Ishikawa (cell line): ENCODE measurements at regions not wholly inside any gene's neighbourhood (a gene's known extent, or its start where the extent isn't known, plus 50 kb on each side); places are given as distances from the start of the nearest gene placed in this dataset.

Source experiments
- CEBPB ChIP-seq: IDR thresholded peaks from 2 replicates; pipeline ENCODE4 v1.6.1; 2012
- CREB1 ChIP-seq: IDR thresholded peaks from 2 replicates; pipeline ENCODE4 v1.6.1; 2012; ENCODE audit warnings: low read depth
- EGR1 ChIP-seq: IDR thresholded peaks from 2 replicates; pipeline ENCODE4 v1.6.1; 2012
- EP300 ChIP-seq: IDR thresholded peaks from 2 replicates; pipeline ENCODE4 v1.6.1; 2012; ENCODE audit warnings: borderline replicate concordance
- FOXM1 ChIP-seq: IDR thresholded peaks from 2 replicates; pipeline ENCODE4 v1.6.1; 2012; ENCODE audit warnings: low read depth, borderline replicate concordance
- NFIC ChIP-seq: IDR thresholded peaks from 2 replicates; pipeline ENCODE4 v1.6.1; 2012
- RAD21 ChIP-seq: IDR thresholded peaks from 2 replicates; pipeline ENCODE4 v1.6.1; 2012; ENCODE audit warnings: low read depth
- TAF1 ChIP-seq: IDR thresholded peaks from 2 replicates; pipeline ENCODE4 v1.6.1; 2012; ENCODE audit warnings: low read depth, mild to moderate bottlenecking
- TCF12 ChIP-seq: IDR thresholded peaks from 2 replicates; pipeline ENCODE4 v1.6.1; 2012; ENCODE audit warnings: low read depth
- TEAD4 ChIP-seq: IDR thresholded peaks from 2 replicates; pipeline ENCODE4 v1.6.1; 2012
- USF1 ChIP-seq: IDR thresholded peaks from 2 replicates; pipeline ENCODE4 v1.6.1; 2012
- YY1 ChIP-seq: IDR thresholded peaks from 2 replicates; pipeline ENCODE4 v1.6.1; 2012; ENCODE audit warnings: low read depth
- ZBTB7A ChIP-seq: IDR thresholded peaks from 2 replicates; pipeline ENCODE4 v1.6.1; 2012; ENCODE audit warnings: low read depth
- TF ChIP-seq, protein P1 (sequence below): IDR thresholded peaks from 2 replicates; pipeline ENCODE4 v1.6.1; 2012
- TF ChIP-seq, protein P2 (sequence below): IDR thresholded peaks from 2 replicates; pipeline ENCODE4 v1.6.1; 2012; ENCODE audit warnings: low read depth, mild to moderate bottlenecking

DNA sequence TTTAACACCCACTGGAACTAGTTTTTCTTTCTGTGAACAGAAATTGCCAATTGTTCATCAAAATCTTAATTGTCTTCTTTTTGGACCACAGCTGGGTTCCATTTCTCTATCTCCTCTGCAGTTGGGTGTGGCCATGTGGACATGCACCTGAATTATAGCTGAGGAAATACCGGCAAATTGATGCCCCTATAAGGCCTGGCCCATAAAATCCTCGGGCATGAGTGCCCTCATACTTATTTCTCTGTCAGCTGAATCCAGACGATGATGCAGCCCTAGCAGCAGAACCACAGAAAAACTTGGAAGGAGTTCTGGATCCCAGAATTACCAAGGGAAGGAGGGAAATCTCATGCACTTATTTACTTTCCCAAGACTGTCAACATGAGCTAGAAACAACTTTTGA is 249.0 kb downstream of the CYRIA start:
- TF ChIP-seq, protein P1, sequence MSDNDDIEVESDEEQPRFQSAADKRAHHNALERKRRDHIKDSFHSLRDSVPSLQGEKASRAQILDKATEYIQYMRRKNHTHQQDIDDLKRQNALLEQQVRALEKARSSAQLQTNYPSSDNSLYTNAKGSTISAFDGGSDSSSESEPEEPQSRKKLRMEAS, result no peak
- TF ChIP-seq, protein P2, sequence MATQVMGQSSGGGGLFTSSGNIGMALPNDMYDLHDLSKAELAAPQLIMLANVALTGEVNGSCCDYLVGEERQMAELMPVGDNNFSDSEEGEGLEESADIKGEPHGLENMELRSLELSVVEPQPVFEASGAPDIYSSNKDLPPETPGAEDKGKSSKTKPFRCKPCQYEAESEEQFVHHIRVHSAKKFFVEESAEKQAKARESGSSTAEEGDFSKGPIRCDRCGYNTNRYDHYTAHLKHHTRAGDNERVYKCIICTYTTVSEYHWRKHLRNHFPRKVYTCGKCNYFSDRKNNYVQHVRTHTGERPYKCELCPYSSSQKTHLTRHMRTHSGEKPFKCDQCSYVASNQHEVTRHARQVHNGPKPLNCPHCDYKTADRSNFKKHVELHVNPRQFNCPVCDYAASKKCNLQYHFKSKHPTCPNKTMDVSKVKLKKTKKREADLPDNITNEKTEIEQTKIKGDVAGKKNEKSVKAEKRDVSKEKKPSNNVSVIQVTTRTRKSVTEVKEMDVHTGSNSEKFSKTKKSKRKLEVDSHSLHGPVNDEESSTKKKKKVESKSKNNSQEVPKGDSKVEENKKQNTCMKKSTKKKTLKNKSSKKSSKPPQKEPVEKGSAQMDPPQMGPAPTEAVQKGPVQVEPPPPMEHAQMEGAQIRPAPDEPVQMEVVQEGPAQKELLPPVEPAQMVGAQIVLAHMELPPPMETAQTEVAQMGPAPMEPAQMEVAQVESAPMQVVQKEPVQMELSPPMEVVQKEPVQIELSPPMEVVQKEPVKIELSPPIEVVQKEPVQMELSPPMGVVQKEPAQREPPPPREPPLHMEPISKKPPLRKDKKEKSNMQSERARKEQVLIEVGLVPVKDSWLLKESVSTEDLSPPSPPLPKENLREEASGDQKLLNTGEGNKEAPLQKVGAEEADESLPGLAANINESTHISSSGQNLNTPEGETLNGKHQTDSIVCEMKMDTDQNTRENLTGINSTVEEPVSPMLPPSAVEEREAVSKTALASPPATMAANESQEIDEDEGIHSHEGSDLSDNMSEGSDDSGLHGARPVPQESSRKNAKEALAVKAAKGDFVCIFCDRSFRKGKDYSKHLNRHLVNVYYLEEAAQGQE, result no peak
- TF ChIP-seq YY1, result no peak
- no peak for TF ChIP-seq EGR1
- no peak for TF ChIP-seq EP300

DNA sequence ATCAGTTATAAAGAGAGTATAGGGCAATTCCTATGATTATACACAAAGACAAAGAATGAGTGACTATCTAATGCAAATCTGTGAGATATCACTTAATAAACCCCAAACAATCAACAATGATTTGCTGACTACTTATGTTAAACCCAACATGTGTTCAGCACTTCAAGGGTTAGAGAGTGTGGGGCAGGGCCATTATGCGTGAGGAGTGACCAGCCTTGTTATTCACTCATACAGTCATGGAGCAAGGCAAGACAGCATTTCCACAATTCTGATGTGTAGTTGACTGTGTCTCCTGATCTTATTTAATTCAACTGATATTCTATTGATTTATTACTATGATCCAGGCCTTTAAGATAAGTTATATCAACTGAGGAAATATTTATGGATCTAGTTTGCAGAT is 251.7 kb downstream of the CYRIA start:
- TF ChIP-seq TCF12 (no peak), YY1 (no peak), TAF1 (no peak), NFIC (no peak), USF1 (no peak), ZBTB7A (no peak), CREB1 (no peak), RAD21 (no peak), TEAD4 (no peak), FOXM1 (no peak), CEBPB (no peak), EP300 (no peak), EGR1 (no peak)
- TF ChIP-seq, protein P2, result no peak
- TF ChIP-seq, protein P1, result no peak

- TF ChIP-seq EP300, result no peak
- TF ChIP-seq, protein P2, result no peak
- no peak for TF ChIP-seq NFIC
- no peak for TF ChIP-seq CREB1
- no peak for TF ChIP-seq YY1
- no peak for TF ChIP-seq CEBPB
These were observed 252.3 kb downstream of the CYRIA start for GRCh38 chr2:16413285-16413684.

GRCh38 chr2:16412321-16413030 is 253.2 kb downstream of the CYRIA start:
- TF ChIP-seq, protein P2, result no peak

GRCh38 chr2:16411788-16412187 is 253.8 kb downstream of the CYRIA start:
- no peak for TF ChIP-seq CEBPB
- no peak for TF ChIP-seq TEAD4
- TF ChIP-seq, protein P1, result no peak
- no peak for TF ChIP-seq YY1
- no peak for TF ChIP-seq FOXM1
- no peak for TF ChIP-seq TAF1
- no peak for TF ChIP-seq RAD21
- no peak for TF ChIP-seq NFIC
- TF ChIP-seq EP300, result no peak
- TF ChIP-seq TCF12, result no peak
- TF ChIP-seq USF1, result no peak
- TF ChIP-seq CREB1, result no peak
- TF ChIP-seq ZBTB7A, result no peak
- no peak for TF ChIP-seq EGR1
- TF ChIP-seq, protein P2, result no peak
